ENCODE measurements at regions not wholly inside any gene's neighbourhood (a gene's known extent, or its start where the extent isn't known, plus 50 kb on each side); places are given as distances from the start of the nearest gene placed in this dataset.

DNA sequence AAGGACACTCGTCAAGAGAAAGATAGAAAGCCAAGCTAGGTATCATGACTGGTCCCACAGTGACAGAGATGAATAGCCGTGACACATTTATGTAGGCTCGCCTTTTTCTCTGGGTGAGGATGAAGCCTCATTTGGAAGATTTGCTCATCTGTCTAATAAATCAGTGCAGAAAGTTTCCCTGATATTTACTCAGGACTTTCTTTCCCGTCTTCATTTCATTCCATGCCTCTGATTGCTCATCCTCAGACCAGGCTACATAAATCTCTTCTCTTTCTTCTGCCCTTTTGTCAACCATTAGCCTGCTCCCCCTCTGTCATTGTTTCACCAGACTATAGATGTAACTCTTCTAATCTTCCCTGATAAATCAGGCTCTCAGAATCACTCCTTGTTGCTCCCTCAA is 361.8 kb upstream of the MEIS1 start:
- Histone ChIP-seq H3K36me3 (ENCODE audit: control insufficient read depth in 2 of 4, insufficient read depth in 4 of 4, low read length in 3 of 4) (no peaks in the 10 kb centered on the region), H3K4me2 (ENCODE audit: insufficient read depth in 1 of 2, low read depth in 2 of 2, low read length in 2 of 2) (no peak overlapping the region), H2BK5ac (ENCODE audit: low read depth, low read length) (no peak overlapping the region), H4K20me1 (replicated peaks in 1 of 2; ENCODE audit: control insufficient read depth in 1 of 2, insufficient read depth in 2 of 2, low read length in 2 of 2) (no peaks in the 10 kb centered on the region), H3K4me1 (replicated peaks in 1 of 4; ENCODE audit: control insufficient read depth in 3 of 4, insufficient read depth in 4 of 4, low read length in 3 of 4) (peaks cover 0 to 5% (median 1%) of the 10 kb centered on the region in 4 experiments; a peak in 1 of 7 replicates), H2BK12ac (ENCODE audit: low read depth, low read length) (no peak overlapping the region), H3K9ac (replicated peaks in 1 of 4; ENCODE audit: extremely low read depth in 1 of 4, low read depth in 3 of 4, low read length in 3 of 4) (no peak overlapping the region), H2BK15ac (ENCODE audit: low read length) (no peak overlapping the region), H2AFZ (ENCODE audit: low read length) (no peak overlapping the region), H3K4ac (replicated peaks; ENCODE audit: insufficient read length, low read depth, low read length) (no peak overlapping the region), H3K79me2 (ENCODE audit: control insufficient read depth in 1 of 2, insufficient read depth in 2 of 2, low read length in 2 of 2) (no peaks in the 10 kb centered on the region), H4K5ac (ENCODE audit: insufficient read length, low read depth, low read length) (no peak overlapping the region), H3K9me3 (ENCODE audit: insufficient read depth in 2 of 2, low read depth in 1 of 2, low read length in 1 of 2) (no peaks in the 10 kb centered on the region), H3K23me2 (ENCODE audit: low read depth, low read length) (no peaks in the 10 kb centered on the region), H3K4me3 (ENCODE audit: extremely low read depth in 1 of 4, insufficient read depth in 2 of 4, low read depth in 3 of 4, low read length in 4 of 4) (no peak overlapping the region), H2BK20ac (ENCODE audit: low read length) (no peak overlapping the region), H2AK5ac (ENCODE audit: low read depth, low read length) (no peak overlapping the region), H3K27ac (ENCODE audit: low read depth, low read length) (no peak overlapping the region), H4K91ac (replicated peaks; ENCODE audit: insufficient read length, low read length) (no peak overlapping the region), H4K8ac (ENCODE audit: extremely low read depth, insufficient read depth, low read length) (no peak overlapping the region), H3K56ac (replicated peaks; ENCODE audit: insufficient read length, low read depth, low read length) (no peak overlapping the region), H3K18ac (ENCODE audit: extremely low read depth, low read length) (no peak overlapping the region), H2BK120ac (replicated peaks; ENCODE audit: low read depth, low read length) (no peak overlapping the region), H3K27me3 (replicated peaks in 1 of 4; ENCODE audit: control insufficient read depth in 3 of 4, extremely low read depth in 1 of 4, insufficient read depth in 3 of 4, low read length in 3 of 4) (no peaks in the 10 kb centered on the region; a peak in 1 of 7 replicates), H3K23ac (ENCODE audit: insufficient read length) (no peak overlapping the region), H3K14ac (ENCODE audit: insufficient read length) (no peak overlapping the region), H3K79me1 (ENCODE audit: low read depth, low read length) (no peaks in the 10 kb centered on the region)
- no peak for FAIRE-seq
- WGBS, 2 experiments (ENCODE audit: extremely low coverage in 1 of 2, insufficient coverage in 1 of 2, insufficient read length in 1 of 2, insufficient replicate concordance in 2 of 2, low coverage in 1 of 2, low lambda C conversion rate in 2 of 2, missing lambda C conversion rate in 1 of 2) = 93% methylated on average over 4 of the region's 4 CpGs; no CpG with 5 or more reads in 1 of the 2 experiments
- DNase-seq (ENCODE audit: low read depth in 1 of 2, low spot score in 2 of 2) = no peak
- TF ChIP-seq RFX5 (IDR thresholded peaks at IDR 0.05; ENCODE audit: borderline replicate concordance, low read depth, low read length) = no peak
- TF ChIP-seq TAF1 (IDR thresholded peaks at IDR 0.05; ENCODE audit: low read depth, low read length) = no peak
- TF ChIP-seq TCF12 (IDR thresholded peaks at IDR 0.05; ENCODE audit: low read depth, low read length) = no peak
- TF ChIP-seq HDAC2 (IDR thresholded peaks at IDR 0.05; ENCODE audit: borderline replicate concordance in 1 of 2, low read depth in 2 of 2, low read length in 2 of 2) = no peak
- no peak for TF ChIP-seq NRF1 (IDR thresholded peaks at IDR 0.05; ENCODE audit: low read depth, low read length)
- TF ChIP-seq, protein P1, sequence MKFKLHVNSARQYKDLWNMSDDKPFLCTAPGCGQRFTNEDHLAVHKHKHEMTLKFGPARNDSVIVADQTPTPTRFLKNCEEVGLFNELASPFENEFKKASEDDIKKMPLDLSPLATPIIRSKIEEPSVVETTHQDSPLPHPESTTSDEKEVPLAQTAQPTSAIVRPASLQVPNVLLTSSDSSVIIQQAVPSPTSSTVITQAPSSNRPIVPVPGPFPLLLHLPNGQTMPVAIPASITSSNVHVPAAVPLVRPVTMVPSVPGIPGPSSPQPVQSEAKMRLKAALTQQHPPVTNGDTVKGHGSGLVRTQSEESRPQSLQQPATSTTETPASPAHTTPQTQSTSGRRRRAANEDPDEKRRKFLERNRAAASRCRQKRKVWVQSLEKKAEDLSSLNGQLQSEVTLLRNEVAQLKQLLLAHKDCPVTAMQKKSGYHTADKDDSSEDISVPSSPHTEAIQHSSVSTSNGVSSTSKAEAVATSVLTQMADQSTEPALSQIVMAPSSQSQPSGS (IDR thresholded peaks at IDR 0.05; ENCODE audit: low read length) = no peak
- no peak for TF ChIP-seq KDM4A (IDR thresholded peaks at IDR 0.05; ENCODE audit: low read depth, low read length, severe bottlenecking)
- TF ChIP-seq, protein P2, sequence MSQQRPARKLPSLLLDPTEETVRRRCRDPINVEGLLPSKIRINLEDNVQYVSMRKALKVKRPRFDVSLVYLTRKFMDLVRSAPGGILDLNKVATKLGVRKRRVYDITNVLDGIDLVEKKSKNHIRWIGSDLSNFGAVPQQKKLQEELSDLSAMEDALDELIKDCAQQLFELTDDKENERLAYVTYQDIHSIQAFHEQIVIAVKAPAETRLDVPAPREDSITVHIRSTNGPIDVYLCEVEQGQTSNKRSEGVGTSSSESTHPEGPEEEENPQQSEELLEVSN (IDR thresholded peaks at IDR 0.05) = no peak
- no peak for TF ChIP-seq SP2 (IDR thresholded peaks at IDR 0.05; ENCODE audit: low read length)
- ChIA-PET CTCF (ENCODE audit: partially characterized antibody) (no interaction called here), POLR2A (ENCODE audit: partially characterized antibody) (no interaction called here)
